Neural progenitor cell (in vitro differentiated cells): ENCODE measurements at regions not wholly inside any gene's neighbourhood (a gene's known extent, or its start where the extent isn't known, plus 50 kb on each side); places are given as distances from the start of the nearest gene placed in this dataset.

ENCODE experiments used
- DNase-seq: peaks from one replicate; pipeline ENCODE4 v3.0.0-alpha.2; 2016; ENCODE audit warnings: low spot score
- H2AFZ ChIP-seq: fragments of 200-600 bp; sonication (generic); replicated peaks from 2 replicates; pipeline ENCODE4 v1.6.1; 2016; ENCODE audit warnings: antibody characterized with exemption
- H3F3A ChIP-seq: fragments of 200-600 bp; sonication (generic); 2 replicates; pipeline ENCODE4 v1.6.1; 2016; ENCODE audit warnings: antibody characterized with exemption, low read depth
- H3K27ac ChIP-seq: fragments of 200-600 bp; sonication (generic); 2 replicates; pipeline ENCODE4 v1.5.1; 2016; ENCODE audit warnings: mild to moderate bottlenecking
- H3K27me3 ChIP-seq: fragments of 200-600 bp; sonication (generic); 2 replicates; pipeline ENCODE4 v1.6.1; 2016; ENCODE audit warnings: mild to moderate bottlenecking, moderate library complexity
- H3K36me3 ChIP-seq: fragments of 200-600 bp; sonication (generic); 2 replicates; pipeline ENCODE4 v1.5.1; 2016
- H3K4me1 ChIP-seq: fragments of 200-600 bp; sonication (generic); 2 replicates; pipeline ENCODE4 v1.6.1; 2016; ENCODE audit warnings: mixed run types
- H3K4me2 ChIP-seq: fragments of 200-600 bp; sonication (generic); 2 replicates; pipeline ENCODE4 v1.6.1; 2016
- H3K4me3 ChIP-seq: fragments of 200-600 bp; sonication (generic); 2 replicates; pipeline ENCODE4 v1.5.1; 2016
- H3K79me2 ChIP-seq: fragments of 200-600 bp; sonication (generic); 2 replicates; pipeline ENCODE4 v1.6.1; 2016; ENCODE audit warnings: low read depth
- H3K9ac ChIP-seq: fragments of 200-600 bp; sonication (generic); 2 replicates; pipeline ENCODE4 v1.6.1; 2016
- H3K9me3 ChIP-seq: fragments of 200-600 bp; sonication (generic); 2 replicates; pipeline ENCODE4 v1.5.1; 2016; ENCODE audit warnings: low read depth
- H4K20me1 ChIP-seq: fragments of 200-600 bp; sonication (generic); 2 replicates; pipeline ENCODE4 v1.6.1; 2016; ENCODE audit warnings: low read depth
- H3K27ac Mint-ChIP-seq: 3 replicates; pipeline ENCODE4 v1.8.0; 2021; ENCODE audit warnings: mixed read lengths
- H3K27me3 Mint-ChIP-seq: 2 replicates; pipeline ENCODE4 v1.8.0; 2022; ENCODE audit warnings: low read depth, mild to moderate bottlenecking, inconsistent platforms, moderate library complexity, mixed read lengths; ENCODE audit not compliant: insufficient read depth
- H3K36me3 Mint-ChIP-seq: 3 replicates; pipeline ENCODE4 v1.8.0; 2021; ENCODE audit warnings: mixed read lengths
- H3K4me1 Mint-ChIP-seq: 3 replicates; pipeline ENCODE4 v1.8.0; 2021; ENCODE audit warnings: mixed read lengths
- H3K4me3 Mint-ChIP-seq: 3 replicates; pipeline ENCODE4 v1.8.0; 2021; ENCODE audit warnings: mild to moderate bottlenecking, moderate library complexity, mixed read lengths
- H3K9me3 Mint-ChIP-seq: 3 replicates; pipeline ENCODE4 v1.8.0; 2020; ENCODE audit warnings: mixed read lengths
- CTCF ChIP-seq: fragments of 200-600 bp; sonication (generic); IDR thresholded peaks from 2 replicates; pipeline ENCODE4 v1.5.1; 2017; ENCODE audit warnings: antibody characterized with exemption, mild to moderate bottlenecking
- EZH2 ChIP-seq: fragments of 200-600 bp; sonication (generic); IDR thresholded peaks from 2 replicates; pipeline ENCODE4 v1.6.1; 2017; ENCODE audit warnings: antibody characterized with exemption, mild to moderate bottlenecking, moderate library complexity
- EZH2phosphoT487 ChIP-seq: fragments of 200-600 bp; sonication (generic); IDR thresholded peaks from 2 replicates; pipeline ENCODE4 v1.6.1; 2017; ENCODE audit warnings: antibody characterized with exemption

- no peaks in the 10 kb centered on the region for H3K36me3 Mint-ChIP-seq
- Histone ChIP-seq H4K20me1 (no peaks in the 10 kb centered on the region), H3K36me3 (no peaks in the 10 kb centered on the region), H3K4me1 (no peaks in the 10 kb centered on the region), H3K4me3 (no peak overlapping the region), H3K9me3 (no peaks in the 10 kb centered on the region), H3K79me2 (no peaks in the 10 kb centered on the region), H3K27me3 (no peaks in the 10 kb centered on the region), H3K4me2 (no peak overlapping the region), H2AFZ (no peak overlapping the region), H3K9ac (no peak overlapping the region), H3F3A (no peaks in the 10 kb centered on the region), H3K27ac (no peak overlapping the region)
- no peak overlapping the region for H3K27ac Mint-ChIP-seq
- TF ChIP-seq EZH2phosphoT487 (no peak), CTCF (no peak), EZH2 (no peak)
- no peak overlapping the region for H3K4me3 Mint-ChIP-seq
- H3K27me3 Mint-ChIP-seq, result peaks cover 2% of the 10 kb centered on the region
- H3K9me3 Mint-ChIP-seq, result no peaks in the 10 kb centered on the region
- peaks cover 6% of the 10 kb centered on the region for H3K4me1 Mint-ChIP-seq
- no peak for DNase-seq
These were observed 63.4 kb upstream of the SPTBN1 start for GRCh38 chr2:54392555-54393324.

GRCh38 chr2:54394392-54394791, 61.7 kb upstream of the SPTBN1 start:
- Mint-ChIP-seq H3K36me3 (no peaks in the 10 kb centered on the region), H3K4me3 (no peak overlapping the region), H3K4me1 (no peaks in the 10 kb centered on the region), H3K9me3 (no peaks in the 10 kb centered on the region), H3K27ac (no peak overlapping the region), H3K27me3 (peaks cover 2% of the 10 kb centered on the region)
- Histone ChIP-seq H3K9ac (no peak overlapping the region), H4K20me1 (no peaks in the 10 kb centered on the region), H3K27ac (no peak overlapping the region), H3K9me3 (no peaks in the 10 kb centered on the region), H3K79me2 (no peaks in the 10 kb centered on the region), H3K4me3 (no peak overlapping the region), H3K27me3 (no peaks in the 10 kb centered on the region), H3K36me3 (no peaks in the 10 kb centered on the region), H3K4me1 (no peaks in the 10 kb centered on the region), H3K4me2 (no peak overlapping the region), H3F3A (no peaks in the 10 kb centered on the region), H2AFZ (no peak overlapping the region)
- TF ChIP-seq EZH2phosphoT487 (no peak), CTCF (no peak), EZH2 (no peak)
- DNase-seq, result no peak

GRCh38 chr2:54396107-54396506, 60.0 kb upstream of the SPTBN1 start:
- H3K9me3 Mint-ChIP-seq, result no peaks in the 10 kb centered on the region
- H3K4me3 Mint-ChIP-seq, result no peak overlapping the region
- H3K27ac Mint-ChIP-seq, result no peak overlapping the region
- H4K20me1 ChIP-seq, result no peaks in the 10 kb centered on the region
- no peaks in the 10 kb centered on the region for H3K27me3 ChIP-seq
- no peak for DNase-seq
- no peaks in the 10 kb centered on the region for H3F3A ChIP-seq
- H3K9me3 ChIP-seq, result no peaks in the 10 kb centered on the region
- no peaks in the 10 kb centered on the region for H3K36me3 Mint-ChIP-seq
- no peak for TF ChIP-seq CTCF
- TF ChIP-seq EZH2phosphoT487, result no peak
- no peak for TF ChIP-seq EZH2
- no peak overlapping the region for H2AFZ ChIP-seq
- no peaks in the 10 kb centered on the region for H3K4me1 ChIP-seq
- H3K27ac ChIP-seq, result no peak overlapping the region
- no peak overlapping the region for H3K4me2 ChIP-seq
- no peaks in the 10 kb centered on the region for H3K79me2 ChIP-seq
- H3K27me3 Mint-ChIP-seq, result no peaks in the 10 kb centered on the region
- H3K4me3 ChIP-seq, result no peak overlapping the region
- no peaks in the 10 kb centered on the region for H3K36me3 ChIP-seq
- no peak overlapping the region for H3K9ac ChIP-seq
- H3K4me1 Mint-ChIP-seq, result no peaks in the 10 kb centered on the region
